HG02798 (cell line): ENCODE measurements at regions not wholly inside any gene's neighbourhood (a gene's known extent, or its start where the extent isn't known, plus 50 kb on each side); places are given as distances from the start of the nearest gene placed in this dataset.
A peak's percentile ranks its signal among the peaks of the same experiment; 100 is the strongest.
"Not testable (repeated sequence)": the region's sequence is repeated elsewhere in the genome, so short reads cannot be mapped to it uniquely, and the experiment has no call there.

ENCODE experiments used
- ATAC-seq: cut with Tn5 transposase; IDR thresholded peaks from one replicate; pipeline ENCODE4 v1.9.1; 2021; ENCODE audit warnings: mild to moderate bottlenecking; ENCODE audit not compliant: unreplicated experiment, poor library complexity

DNA sequence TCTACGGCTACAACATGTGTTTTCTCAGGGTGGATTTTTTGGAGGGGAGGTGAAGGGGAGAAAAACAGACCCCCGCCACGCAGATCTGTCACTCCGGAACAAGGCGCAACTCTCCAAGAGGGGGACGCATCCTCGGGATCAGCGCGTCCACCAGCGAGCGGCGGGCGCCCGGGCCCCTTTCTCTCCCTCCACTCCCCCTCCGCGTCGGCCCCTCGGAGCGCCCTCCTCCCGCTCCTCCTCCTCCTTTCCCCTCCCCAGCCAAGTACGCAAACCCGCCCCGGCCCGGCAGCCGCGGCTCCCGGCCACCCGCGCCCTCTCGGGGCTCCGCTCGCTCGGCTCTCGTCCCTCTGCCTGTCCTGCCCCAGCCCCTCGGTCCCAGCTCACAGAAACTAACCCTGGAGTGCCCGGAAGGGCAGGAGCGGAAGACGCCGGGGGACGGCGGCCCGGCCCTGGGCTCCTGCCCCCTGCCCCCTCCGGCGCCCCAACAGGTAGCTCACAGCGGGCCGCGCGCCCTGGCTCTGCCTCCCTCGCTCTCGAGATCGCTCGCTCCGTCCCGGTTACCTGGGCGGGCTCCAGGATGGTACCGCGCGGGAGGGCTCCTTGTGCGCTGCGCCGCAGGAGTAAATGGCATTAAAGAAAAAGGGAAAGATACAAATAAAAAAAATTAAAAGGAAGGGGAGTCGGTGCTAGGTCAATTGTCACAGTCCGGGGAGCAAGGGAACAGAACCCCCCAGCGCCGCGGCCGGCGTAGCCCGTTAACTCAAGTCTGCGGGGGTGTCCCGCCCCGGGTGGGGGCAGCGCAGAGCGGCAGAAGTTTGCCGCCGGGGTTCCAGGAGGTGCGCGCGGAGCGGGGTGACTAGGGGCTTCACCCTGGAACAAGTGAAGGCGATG, 131.4 kb upstream of the C11orf58 start:
- ATAC-seq, result no peak

- ATAC-seq, result peak; percentile 96
These were observed 132.3 kb upstream of the C11orf58 start for GRCh38 chr11:16605894-16606783.

GRCh38 chr11:16605389-16605893, 133.0 kb upstream of the C11orf58 start:
- no peak for ATAC-seq

- no peak for ATAC-seq
These were observed 133.6 kb upstream of the C11orf58 start for GRCh38 chr11:16604794-16605388.

DNA sequence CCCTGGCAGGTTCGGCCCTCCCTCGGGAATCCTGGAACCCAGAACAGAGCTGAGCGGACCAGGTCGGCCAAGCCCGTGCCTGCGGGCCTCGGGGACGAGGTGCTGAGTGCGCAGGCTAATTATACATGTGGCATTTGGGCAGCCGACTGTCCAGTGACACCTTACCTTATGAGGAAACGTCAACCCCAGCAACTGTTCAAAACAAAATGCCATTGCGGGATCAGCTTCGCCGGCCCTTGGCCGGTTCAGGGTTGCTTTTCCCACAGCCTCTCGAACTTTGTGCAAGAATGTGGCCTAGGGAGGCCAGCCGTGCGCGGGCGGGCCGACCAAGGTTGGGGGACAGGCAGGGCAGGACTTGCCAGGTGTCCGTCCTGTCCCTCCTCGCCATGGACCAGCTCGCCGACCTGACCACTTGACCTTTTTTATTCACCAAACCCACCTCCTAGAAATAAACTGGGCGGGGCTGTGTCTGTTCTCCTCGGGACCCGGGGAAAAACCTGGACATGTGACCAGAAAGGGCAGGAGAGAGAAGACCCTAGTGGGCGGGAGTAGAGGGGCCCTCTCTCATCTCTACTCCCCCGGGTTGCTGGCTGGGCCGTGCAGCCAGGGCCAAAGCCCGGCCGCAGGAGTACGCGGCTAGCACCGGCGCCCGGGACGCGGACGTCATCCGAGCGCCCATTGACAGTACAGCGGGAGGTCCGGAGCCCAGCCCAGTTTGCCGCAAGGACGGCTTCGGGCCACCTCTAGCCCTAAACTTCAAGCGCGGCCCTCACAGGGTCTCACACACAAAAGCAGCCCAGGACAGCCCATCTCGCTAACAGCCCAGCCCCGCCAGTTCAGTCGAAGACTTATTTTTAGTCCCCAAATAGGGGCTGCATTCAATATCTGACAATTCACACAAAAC, 134.3 kb upstream of the C11orf58 start:
- ATAC-seq, result no peak

DNA sequence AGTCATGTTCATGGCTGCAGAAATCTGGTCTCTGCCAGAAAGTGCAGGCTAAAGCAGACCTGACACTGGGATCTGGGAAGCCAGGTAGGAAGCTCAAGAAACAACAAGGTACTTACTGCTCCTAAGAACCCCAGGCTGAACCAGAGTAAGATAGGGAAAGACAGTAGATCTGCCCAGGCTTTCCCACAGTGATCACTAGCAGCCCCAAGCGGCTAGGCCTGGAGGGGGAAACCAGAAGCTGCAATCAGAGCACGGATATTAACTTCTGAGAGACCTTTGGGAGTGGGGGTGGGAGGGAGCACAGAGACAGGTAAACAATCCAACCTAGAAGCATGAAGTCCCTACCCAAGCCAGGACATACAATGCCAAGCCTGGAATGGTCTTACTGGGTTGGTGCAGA, 135.2 kb upstream of the C11orf58 start:
- ATAC-seq, result no peak

- ATAC-seq, result no peak
These were observed 139.5 kb upstream of the C11orf58 start for GRCh38 chr11:16598906-16599305.

GRCh38 chr11:16598032-16598431, 140.4 kb upstream of the C11orf58 start:
- ATAC-seq, result no peak

DNA sequence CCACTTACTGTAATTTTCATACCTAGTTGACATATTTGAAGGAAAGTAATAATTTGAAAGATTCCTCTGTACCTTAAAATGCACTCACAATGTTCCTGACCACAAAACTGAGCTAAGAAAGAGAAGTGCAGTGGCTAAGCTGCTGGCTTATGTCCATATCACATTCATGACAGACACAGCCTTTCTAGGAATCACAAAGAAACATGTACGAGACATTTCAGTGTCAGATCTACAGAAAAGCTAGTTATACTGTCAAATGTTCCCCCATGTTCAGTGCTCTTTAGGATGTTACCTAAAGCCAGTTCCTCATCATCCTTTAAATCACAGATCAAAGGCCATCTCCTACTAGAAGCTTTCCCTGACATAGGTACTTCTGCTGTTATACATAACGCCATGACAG, 142.2 kb upstream of the C11orf58 start:
- no peak for ATAC-seq

DNA sequence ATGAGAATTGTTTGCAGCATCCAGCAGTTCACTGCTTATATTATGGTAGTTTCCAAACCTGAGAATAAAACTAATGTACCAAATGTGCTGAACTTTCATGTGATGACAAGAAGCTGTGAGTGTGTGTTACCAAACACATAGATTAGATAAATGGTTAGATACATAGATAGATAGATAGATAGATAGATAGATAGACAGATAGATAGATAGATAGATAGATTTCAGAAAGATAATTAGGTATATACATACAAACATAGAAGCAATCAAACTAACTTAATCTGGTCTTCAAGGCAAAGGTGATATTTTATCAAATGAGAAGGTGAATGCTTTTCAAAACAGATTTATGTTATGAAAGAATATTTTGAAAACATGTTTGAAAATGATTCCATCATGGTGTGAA, 147.3 kb upstream of the C11orf58 start:
- no peak for ATAC-seq

- no peak for ATAC-seq
These were observed 150.8 kb upstream of the C11orf58 start for GRCh38 chr11:16587670-16588069.

- no peak for ATAC-seq
These were observed 153.9 kb upstream of the C11orf58 start for GRCh38 chr11:16584569-16584968.

DNA sequence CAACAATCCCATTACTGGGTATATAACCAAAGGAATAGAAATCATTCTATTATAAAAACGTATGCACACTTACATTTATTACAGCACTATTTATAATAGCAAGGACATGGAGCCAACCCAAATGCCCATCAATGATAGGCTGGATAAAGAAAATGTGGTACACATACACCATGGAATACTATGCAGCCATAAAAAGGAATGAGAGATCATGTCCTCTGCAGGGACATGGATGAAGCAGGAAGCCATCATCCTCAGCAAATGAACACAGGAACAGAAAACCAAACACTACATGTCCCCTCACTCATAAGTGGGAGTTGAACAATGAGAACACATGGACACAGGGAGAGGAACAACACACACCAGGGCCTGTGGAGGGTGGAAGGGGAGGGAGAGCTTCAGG, 157.4 kb upstream of the C11orf58 start:
- not testable (repeated sequence) for ATAC-seq

DNA sequence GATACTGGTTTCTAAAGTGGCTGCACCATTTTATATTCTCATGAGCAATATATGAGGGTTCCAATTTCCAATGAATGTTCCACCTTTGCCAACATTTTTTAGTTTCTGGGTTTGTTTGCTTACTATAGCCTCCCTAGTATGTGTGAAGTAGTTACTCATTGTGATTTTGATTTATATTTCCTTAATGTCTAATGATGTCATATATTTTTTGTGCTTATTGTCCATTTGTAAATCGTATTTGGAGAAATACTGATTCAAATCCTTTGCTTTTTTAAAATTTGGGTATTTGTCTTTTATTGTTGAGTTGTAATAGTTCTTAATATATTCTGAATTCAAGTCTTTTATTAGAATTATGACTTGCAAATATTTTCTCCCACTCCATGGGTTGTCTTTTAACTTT, 161.0 kb upstream of the C11orf58 start:
- ATAC-seq, result no peak

DNA sequence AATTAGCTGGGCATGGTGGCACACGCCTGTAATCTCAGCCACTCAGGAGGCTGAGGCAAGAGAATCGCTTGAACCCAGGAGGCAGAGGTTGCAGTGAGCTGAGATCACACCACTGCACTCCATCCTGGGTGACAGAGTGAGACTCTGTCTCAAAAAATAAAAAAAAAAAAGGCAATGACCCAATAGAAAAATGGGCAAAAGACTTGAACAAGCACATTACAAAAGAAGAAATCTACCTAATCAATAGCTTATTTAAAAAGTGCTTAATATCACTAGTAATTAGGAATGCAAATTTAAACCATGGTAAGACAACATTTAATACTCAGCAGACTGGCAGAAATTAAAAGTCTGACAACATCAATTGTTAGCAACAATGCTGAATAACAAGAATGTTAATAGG, 163.6 kb upstream of the C11orf58 start:
- not testable (repeated sequence) for ATAC-seq

DNA sequence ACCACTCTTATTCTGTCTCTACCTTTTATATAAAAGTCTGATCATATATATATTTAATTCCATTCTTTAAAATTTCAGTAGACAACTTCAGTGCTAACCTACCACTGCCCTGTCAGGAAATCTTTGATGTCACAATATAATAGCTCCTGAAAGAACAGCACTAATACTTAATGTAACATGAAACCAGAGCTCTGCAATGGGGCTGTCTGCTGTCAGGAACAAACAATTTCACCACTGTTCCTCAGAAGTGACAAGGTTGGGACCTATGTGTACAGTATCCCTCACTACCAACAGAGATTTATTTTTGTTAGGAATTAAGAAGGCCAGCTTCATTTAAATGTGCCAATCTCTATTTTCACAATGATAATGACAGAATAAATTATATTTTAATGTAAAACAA, 165.5 kb upstream of the C11orf58 start:
- ATAC-seq, result no peak

- ATAC-seq, result no peak
These were observed 177.3 kb upstream of the C11orf58 start for GRCh38 chr11:16561150-16561549.

- ATAC-seq, result no peak
These were observed 180.0 kb upstream of the C11orf58 start for GRCh38 chr11:16558494-16558893.

DNA sequence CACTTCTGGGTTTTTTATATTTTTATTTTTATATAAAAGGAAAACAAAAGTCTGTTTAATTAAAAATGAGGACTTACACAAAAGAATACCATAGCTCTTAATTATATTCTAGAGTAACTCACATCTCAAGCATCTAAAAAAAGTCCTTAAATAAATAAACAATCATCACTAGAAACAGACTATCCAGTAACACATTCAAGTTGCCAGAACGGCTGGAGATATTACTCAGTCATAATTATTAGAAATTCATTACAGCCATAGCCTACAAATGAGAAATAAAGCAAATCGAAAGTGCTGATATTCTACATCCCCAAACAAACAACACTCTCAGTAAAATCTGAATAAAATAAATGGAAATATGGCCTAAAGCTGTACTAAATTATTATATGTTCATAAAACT, 182.5 kb upstream of the C11orf58 start:
- no peak for ATAC-seq

- ATAC-seq, result no peak
These were observed 184.1 kb upstream of the C11orf58 start for GRCh38 chr11:16554361-16554760.
